Activated naive CD4-positive, alpha-beta T cell treated with anti-CD3 and anti-CD28 coated beads, Interleukin-2, amount 10 ng/mL, durations not matched to agents 7 days and 5 days (primary cell): ENCODE measurements at regions not wholly inside any gene's neighbourhood (a gene's known extent, or its start where the extent isn't known, plus 50 kb on each side); places are given as distances from the start of the nearest gene placed in this dataset.

Source experiments
- CTCF ChIA-PET: fragments of 350-600 bp; sonication (Branson Sonifier 250); formaldehyde crosslinking; loops from one replicate; lab custom pipeline; 2021; ENCODE audit warnings: antibody characterized with exemption; lab: Charles Lee
- DNase-seq: peaks from one replicate; pipeline ENCODE4 v3.0.0-alpha.2; 2020
- H3K27ac Mint-ChIP-seq: one replicate; pipeline ENCODE4 v1.8.0; 2021; ENCODE audit warnings: mild to moderate bottlenecking, moderate library complexity, mixed read lengths
- H3K27me3 Mint-ChIP-seq: one replicate; pipeline ENCODE4 v1.8.0; 2021; ENCODE audit warnings: mild to moderate bottlenecking, mixed read lengths
- H3K36me3 Mint-ChIP-seq: one replicate; pipeline ENCODE4 v1.8.0; 2021; ENCODE audit warnings: mixed read lengths
- H3K4me1 Mint-ChIP-seq: one replicate; pipeline ENCODE4 v1.8.0; 2021; ENCODE audit warnings: mixed read lengths
- H3K4me3 Mint-ChIP-seq: one replicate; pipeline ENCODE4 v1.8.0; 2021; ENCODE audit warnings: mild to moderate bottlenecking, moderate library complexity, mixed read lengths
- H3K9me3 Mint-ChIP-seq: one replicate; pipeline ENCODE4 v1.8.0; 2021; ENCODE audit warnings: mixed read lengths

DNA sequence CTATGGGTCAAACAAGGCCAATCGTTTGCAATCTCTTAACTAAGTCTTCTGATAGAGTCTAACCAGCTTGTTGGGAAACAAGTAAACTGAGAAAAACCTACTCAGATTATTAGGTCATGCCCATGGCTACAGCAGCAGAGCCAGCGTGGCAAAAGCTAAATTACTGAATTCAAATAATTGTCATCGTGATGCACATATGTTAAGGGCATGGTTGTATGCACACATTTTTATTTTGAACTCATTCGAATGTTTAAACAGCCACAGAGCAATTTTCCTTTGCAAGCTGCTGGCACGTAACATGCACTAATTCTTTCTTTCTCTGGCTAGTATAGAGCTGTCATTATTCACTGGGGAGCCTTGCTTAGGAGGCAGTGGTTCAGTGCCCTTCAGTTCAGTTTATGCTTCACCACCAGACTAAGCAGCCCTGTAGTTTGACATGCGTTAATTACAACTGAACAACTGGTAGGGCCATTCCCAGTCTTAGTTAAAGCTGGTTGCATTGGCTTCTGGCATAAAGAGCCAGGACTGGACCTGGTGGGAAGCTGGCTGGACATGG lies 396.4 kb downstream of the METTL15 start:
- H3K4me1 Mint-ChIP-seq = no peaks in the 10 kb centered on the region
- H3K4me3 Mint-ChIP-seq = no peak overlapping the region
- CTCF ChIA-PET = no interaction called here

DNA sequence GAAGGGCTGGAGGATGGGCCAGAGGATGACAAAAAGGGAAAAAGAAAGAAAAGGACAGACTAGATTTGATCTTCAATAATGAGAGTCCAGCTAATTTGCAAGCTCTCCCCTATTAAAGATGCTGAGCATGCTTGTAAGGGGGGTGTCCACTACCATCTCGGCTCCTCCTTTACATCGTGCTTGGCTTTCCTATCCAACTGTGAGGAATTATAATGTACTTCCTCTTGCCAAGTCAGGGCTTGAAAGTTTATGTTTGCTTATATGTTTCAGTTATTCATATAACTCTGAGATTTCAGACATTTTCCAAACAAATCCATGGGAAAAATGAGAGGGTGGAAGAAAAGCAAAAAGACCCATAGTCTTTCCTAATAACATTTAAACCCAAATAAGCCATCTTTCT lies 387.1 kb downstream of the METTL15 start:
- DNase-seq = no peak
- H3K36me3 Mint-ChIP-seq = no peaks in the 10 kb centered on the region
- peaks cover 7% of the 10 kb centered on the region for H3K9me3 Mint-ChIP-seq
- no peak overlapping the region for H3K4me3 Mint-ChIP-seq
- no peaks in the 10 kb centered on the region for H3K4me1 Mint-ChIP-seq
- CTCF ChIA-PET = no interaction called here
- no peaks in the 10 kb centered on the region for H3K27me3 Mint-ChIP-seq
- H3K27ac Mint-ChIP-seq = no peak overlapping the region

More for the DNA sequence above, 396.4 kb downstream of the METTL15 start:
- no peaks in the 10 kb centered on the region for H3K9me3 Mint-ChIP-seq
- no peak for DNase-seq
- no peaks in the 10 kb centered on the region for H3K27me3 Mint-ChIP-seq
- no peaks in the 10 kb centered on the region for H3K36me3 Mint-ChIP-seq
- no peak overlapping the region for H3K27ac Mint-ChIP-seq

DNA sequence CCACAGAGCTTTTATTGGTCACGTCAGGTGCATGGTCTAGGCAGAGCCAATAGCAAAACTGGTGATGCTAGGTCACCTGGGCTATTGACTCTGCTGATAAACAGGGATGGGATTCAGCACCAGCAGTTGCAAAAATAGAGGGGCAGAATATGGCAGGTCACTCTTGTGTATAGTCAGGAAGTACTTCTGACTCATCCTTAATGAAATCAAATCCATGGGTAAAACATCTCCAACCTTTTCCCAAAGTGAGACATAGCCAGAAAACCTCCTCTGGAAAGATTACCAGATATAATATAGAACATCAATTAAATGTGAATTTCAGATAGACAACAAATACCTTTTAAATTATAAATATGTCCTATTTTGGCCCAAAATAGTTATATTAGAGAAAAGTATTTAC lies 383.2 kb downstream of the METTL15 start:
- H3K36me3 Mint-ChIP-seq = no peaks in the 10 kb centered on the region
- no peaks in the 10 kb centered on the region for H3K4me1 Mint-ChIP-seq
- no peak overlapping the region for H3K4me3 Mint-ChIP-seq
- CTCF ChIA-PET = no interaction called here
- H3K27ac Mint-ChIP-seq = no peak overlapping the region
- H3K9me3 Mint-ChIP-seq = no peaks in the 10 kb centered on the region
- H3K27me3 Mint-ChIP-seq = no peaks in the 10 kb centered on the region
- no peak for DNase-seq

DNA sequence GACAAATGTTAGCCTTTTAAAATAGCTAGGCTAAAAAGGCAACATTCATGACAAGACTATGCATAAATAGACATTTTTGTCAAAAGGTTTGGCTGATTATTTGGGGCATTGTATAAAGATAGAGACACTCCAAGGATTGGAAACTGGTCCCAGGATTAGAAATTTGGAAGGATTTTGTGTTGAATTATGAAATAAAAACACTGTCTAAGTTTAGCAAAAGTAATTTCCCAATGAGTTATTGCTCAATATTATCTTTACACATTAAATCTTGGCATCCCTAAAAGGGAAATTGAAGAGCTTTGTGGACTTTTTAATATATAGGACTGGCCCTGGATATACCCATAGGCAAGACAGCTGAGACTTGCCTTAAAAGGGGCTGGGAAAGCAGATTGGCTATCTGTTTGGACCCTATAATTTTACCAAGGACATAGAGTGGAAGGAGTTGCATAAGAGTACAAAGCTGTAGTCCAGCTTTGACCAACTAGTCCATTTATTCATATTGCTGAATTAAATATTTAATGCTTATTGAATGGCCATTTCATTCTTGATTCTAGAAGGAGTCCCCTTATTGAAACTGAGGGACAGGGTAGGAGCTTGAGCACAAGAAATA lies 382.7 kb downstream of the METTL15 start:
- CTCF ChIA-PET = no interaction called here
- H3K4me3 Mint-ChIP-seq = no peak overlapping the region
- no peak overlapping the region for H3K27ac Mint-ChIP-seq

DNA sequence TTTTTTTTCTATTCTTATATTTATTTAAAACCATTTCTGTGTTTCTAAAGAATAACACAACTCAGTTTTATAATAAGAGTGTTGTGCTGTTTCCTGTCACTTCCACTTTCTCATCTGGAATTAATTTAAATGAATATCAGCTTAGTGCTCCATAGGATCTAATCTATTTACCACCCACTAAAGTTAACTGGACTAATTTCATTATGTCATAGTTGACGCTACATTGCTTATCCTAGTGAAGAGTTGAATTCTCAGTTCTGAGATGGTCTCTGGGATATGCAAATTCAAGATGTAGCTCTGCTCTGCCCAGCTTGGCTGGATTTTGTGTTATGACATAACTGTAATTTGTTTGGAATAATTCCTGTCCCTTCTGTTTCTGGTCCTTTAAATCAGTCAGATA lies 380.1 kb downstream of the METTL15 start:
- Mint-ChIP-seq H3K27ac (no peak overlapping the region), H3K9me3 (no peaks in the 10 kb centered on the region)

More for the DNA sequence above, 382.7 kb downstream of the METTL15 start:
- H3K9me3 Mint-ChIP-seq = no peaks in the 10 kb centered on the region
- DNase-seq = no peak
- no peaks in the 10 kb centered on the region for H3K4me1 Mint-ChIP-seq
- no peaks in the 10 kb centered on the region for H3K27me3 Mint-ChIP-seq
- no peaks in the 10 kb centered on the region for H3K36me3 Mint-ChIP-seq

DNA sequence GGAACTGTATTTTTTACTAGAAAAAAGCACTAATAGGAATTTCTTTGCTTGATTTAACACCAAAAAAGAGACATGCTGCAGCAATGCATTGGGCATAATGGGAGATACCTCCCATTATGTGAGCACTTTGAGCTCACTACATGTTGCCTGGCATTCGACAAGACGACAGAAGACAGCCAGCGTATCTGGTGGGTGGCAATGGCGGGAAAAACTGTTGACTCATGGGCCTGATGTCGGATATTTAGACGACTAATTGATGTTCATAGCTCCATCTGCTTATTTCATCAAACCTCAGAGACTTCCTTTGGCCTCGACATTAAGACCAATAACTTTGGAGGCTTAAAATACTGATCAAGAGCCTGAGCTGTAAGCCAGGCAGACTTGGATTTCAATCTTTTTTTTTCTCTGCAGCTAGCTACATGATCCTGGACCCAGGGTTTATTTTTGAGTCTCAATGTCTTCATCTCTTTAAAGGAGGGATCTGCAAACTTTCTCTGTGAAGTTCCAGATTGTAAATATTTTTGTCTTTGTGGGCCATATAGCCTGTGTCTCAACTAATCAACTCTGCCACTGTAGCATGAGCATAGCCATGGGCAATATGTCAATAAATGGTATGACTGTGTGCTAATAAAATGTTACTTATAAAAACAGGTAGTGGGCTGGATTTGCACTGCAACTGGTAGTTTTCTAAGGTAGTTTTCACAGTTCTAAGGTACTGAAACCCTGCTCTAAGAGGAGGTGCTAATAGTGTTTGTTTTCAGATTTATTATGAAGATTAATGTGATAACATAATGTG lies 375.1 kb downstream of the METTL15 start:
- H3K27me3 Mint-ChIP-seq = no peaks in the 10 kb centered on the region
- H3K9me3 Mint-ChIP-seq = no peaks in the 10 kb centered on the region
- H3K4me1 Mint-ChIP-seq = no peaks in the 10 kb centered on the region
- no peak overlapping the region for H3K27ac Mint-ChIP-seq
- H3K36me3 Mint-ChIP-seq = no peaks in the 10 kb centered on the region
- CTCF ChIA-PET = no interaction called here
- H3K4me3 Mint-ChIP-seq = no peak overlapping the region
- no peak for DNase-seq

More for the DNA sequence above, 380.1 kb downstream of the METTL15 start:
- H3K36me3 Mint-ChIP-seq = no peaks in the 10 kb centered on the region
- no peaks in the 10 kb centered on the region for H3K27me3 Mint-ChIP-seq
- H3K4me3 Mint-ChIP-seq = no peak overlapping the region
- DNase-seq = no peak
- no peaks in the 10 kb centered on the region for H3K4me1 Mint-ChIP-seq
- CTCF ChIA-PET = no interaction called here

DNA sequence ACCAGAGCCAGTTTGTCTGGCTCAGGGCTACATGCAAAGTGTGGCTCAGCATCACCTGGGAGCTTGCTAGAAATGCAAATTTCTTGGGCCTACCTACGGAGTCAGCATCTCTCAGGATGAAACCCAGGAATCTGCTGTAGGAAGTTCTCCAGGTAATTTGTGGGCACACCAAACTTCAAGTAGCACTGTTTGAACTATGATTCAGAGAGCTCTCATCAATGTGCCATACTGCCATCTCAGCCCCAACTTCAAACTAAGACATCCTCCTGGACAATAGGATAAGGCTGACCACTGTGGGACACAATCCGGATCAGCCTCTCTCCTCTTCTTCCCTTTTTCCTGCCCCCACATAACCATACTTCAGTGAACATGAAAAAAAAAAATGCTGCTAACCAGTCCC lies 374.5 kb downstream of the METTL15 start:
- Mint-ChIP-seq H3K4me1 (no peaks in the 10 kb centered on the region), H3K27me3 (no peaks in the 10 kb centered on the region), H3K27ac (no peak overlapping the region), H3K9me3 (no peaks in the 10 kb centered on the region), H3K36me3 (no peaks in the 10 kb centered on the region), H3K4me3 (no peak overlapping the region)
- CTCF ChIA-PET = no interaction called here
- DNase-seq = no peak

DNA sequence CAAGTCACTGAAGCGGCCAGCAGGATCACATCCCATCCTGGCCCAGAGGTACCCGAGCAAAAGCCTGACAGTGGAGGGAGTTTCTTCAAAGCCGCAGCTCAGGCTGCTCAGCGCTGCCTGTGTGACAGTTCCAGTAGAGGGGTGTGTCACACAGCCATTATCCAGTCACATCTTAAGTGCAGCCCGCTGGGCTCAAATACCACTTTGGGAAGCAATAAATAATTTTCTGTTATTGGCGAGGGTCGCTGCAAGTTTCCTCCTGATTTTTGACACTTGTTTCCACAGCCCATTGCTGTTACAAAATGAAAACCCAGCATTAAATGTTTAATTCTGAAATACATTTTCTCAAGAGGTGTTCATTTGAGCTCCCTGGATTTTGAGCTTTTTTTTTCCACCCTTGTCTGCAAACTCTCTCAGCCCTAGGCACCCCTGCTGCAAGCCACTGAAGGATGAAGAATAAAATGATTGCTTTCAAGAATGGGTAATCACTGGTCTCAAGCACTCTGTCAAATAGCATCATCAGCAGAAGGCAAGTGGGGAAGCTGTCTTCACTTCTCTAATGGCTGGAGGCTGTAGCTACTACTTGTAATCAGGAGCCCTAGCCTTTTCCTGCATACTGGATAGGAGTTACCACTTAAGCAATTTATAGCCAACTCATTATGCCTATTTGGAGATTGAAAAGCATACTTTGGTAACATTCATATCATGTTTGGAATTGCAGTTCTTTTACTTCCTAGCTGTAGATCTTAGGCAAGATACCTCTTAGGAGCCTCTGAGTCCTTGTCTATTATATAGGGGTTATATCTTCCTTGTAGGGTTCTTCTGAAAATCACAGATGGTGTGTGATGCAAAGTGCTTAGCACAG lies 373.7 kb downstream of the METTL15 start:
- no peak overlapping the region for H3K27ac Mint-ChIP-seq
- H3K36me3 Mint-ChIP-seq = no peaks in the 10 kb centered on the region
- DNase-seq = no peak
- no peaks in the 10 kb centered on the region for H3K4me1 Mint-ChIP-seq
- no peaks in the 10 kb centered on the region for H3K9me3 Mint-ChIP-seq
- no peaks in the 10 kb centered on the region for H3K27me3 Mint-ChIP-seq
- H3K4me3 Mint-ChIP-seq = no peak overlapping the region
- CTCF ChIA-PET = no interaction called here

DNA sequence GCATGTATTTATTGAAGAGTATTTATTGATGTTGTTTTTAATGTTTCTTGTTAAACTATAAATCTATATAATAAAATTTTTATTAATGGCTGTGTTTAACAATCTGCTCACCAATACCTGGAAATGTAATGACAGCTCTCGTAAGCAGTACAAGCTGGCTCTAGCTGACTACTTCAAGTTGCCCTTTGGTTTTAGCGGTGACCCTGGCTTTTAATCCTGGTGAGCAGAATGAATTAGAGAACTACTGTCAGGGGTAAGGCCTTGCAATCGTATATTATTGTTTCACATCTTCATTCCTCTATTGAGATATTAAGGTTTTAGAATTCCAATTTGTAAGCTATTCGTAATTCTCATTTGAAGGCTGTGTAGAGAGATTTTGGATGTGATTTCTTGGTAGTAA lies 372.2 kb downstream of the METTL15 start:
- H3K27ac Mint-ChIP-seq = no peak overlapping the region
- H3K9me3 Mint-ChIP-seq = no peaks in the 10 kb centered on the region
- no peaks in the 10 kb centered on the region for H3K4me1 Mint-ChIP-seq
- H3K4me3 Mint-ChIP-seq = no peak overlapping the region
- no peak for DNase-seq
- no peaks in the 10 kb centered on the region for H3K27me3 Mint-ChIP-seq
- no peaks in the 10 kb centered on the region for H3K36me3 Mint-ChIP-seq
- CTCF ChIA-PET = no interaction called here

DNA sequence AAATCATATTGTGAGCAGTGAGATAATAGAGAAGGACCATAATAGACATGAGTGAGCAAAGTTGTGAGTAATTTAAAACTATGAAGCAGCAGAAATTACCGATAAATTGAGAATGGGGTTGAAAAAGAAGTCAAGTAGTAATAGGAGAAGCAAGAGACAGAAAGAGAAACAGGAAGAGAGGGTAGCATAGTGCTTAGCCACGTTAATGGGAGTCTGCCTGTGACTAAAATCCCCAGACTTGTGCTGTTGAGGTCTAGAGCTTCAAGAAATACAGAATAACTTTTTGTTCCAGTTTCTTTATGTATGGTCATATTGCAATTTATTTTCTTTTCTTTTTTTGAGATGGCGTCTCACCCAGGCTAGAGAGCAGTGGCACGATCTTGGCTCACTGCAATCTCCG lies 368.7 kb downstream of the METTL15 start:
- Mint-ChIP-seq H3K27me3 (no peaks in the 10 kb centered on the region), H3K27ac (no peak overlapping the region), H3K4me1 (no peaks in the 10 kb centered on the region), H3K36me3 (no peaks in the 10 kb centered on the region), H3K4me3 (no peak overlapping the region), H3K9me3 (no peaks in the 10 kb centered on the region)
- DNase-seq = no peak
- CTCF ChIA-PET = no interaction called here

DNA sequence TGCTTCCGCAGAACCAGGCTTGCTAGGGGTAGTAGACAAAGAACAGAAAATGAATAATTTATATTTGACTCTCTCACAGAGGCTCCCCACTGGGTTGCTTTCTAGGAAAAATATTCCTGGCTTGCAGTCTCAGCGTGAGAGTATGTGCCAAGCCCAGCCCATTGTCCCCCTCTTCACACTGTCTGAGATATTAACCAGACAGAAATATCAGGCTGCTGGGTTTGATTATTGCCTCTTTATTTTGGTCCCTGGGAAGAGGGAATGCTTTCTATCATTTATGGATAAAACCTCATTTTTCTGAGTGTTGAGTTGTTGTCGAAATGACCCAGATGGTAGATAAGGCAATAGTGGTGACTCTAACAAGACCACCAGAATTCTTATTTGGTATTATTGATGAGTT lies 367.9 kb downstream of the METTL15 start:
- H3K27ac Mint-ChIP-seq = no peak overlapping the region
- H3K36me3 Mint-ChIP-seq = no peaks in the 10 kb centered on the region
- H3K9me3 Mint-ChIP-seq = no peaks in the 10 kb centered on the region
- DNase-seq = no peak
- CTCF ChIA-PET = no interaction called here
- H3K4me1 Mint-ChIP-seq = no peaks in the 10 kb centered on the region
- H3K27me3 Mint-ChIP-seq = no peaks in the 10 kb centered on the region
- H3K4me3 Mint-ChIP-seq = no peak overlapping the region

DNA sequence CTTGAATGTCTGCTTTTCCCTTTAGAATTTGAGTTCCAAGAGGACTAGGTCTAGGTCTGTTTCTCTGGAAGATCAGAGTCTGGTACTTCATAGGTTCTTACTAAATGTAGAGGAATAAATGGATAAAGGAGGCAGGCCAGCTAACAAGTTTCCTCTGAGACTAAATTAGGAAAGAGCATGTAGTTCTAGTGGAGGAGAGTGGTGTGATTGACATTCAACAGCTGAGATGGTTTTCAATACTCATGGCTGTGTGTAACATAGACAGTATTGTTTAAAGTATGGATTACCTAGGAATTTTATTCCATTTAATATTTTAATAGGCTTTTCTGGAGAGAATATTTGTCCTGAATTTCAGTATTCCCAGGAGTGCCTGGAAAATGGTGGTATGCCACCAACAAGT lies 364.7 kb downstream of the METTL15 start:
- Mint-ChIP-seq H3K27me3 (no peaks in the 10 kb centered on the region), H3K36me3 (no peaks in the 10 kb centered on the region), H3K27ac (no peak overlapping the region), H3K9me3 (no peaks in the 10 kb centered on the region), H3K4me3 (no peak overlapping the region), H3K4me1 (no peaks in the 10 kb centered on the region)
- DNase-seq = no peak
- CTCF ChIA-PET = no interaction called here

DNA sequence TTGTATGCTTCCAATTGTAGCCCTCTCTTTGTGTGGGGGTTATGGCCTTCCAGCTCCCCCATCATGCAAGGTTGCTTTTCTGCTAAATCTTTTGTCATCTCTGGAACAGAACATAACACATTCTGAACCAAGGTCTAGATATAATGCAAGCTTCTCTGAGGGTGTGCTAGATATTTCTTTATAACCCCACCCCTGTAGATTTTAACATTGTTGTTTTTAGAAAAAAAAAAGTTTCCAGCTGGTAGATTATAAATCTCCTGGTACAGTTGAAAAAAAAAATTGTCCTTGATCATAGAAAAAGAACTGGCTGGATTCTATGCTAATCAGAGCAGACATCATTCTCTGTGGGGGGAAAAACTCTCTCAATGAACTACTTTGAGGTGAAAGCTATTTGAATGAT lies 363.3 kb downstream of the METTL15 start:
- Mint-ChIP-seq H3K4me1 (no peaks in the 10 kb centered on the region), H3K27me3 (no peaks in the 10 kb centered on the region)

DNA sequence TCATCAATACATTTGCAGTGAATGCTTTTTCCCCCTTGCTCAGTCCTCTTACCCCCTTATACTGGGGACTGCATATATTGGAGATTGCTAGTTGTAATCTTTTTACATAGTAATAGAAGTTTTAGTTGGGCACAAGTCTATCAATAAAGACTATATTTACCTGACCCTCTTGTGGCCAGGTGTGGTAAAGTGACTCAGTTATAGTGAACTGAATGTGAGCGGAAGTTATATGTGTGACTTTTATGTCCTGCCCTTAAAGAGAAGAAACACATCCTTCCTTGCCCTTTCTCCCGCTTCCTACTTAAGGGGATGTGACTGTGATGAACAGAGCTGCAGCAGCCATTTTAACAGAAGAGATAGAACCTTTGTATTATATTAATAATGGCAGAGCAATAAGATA lies 362.0 kb downstream of the METTL15 start:
- Mint-ChIP-seq H3K9me3 (no peaks in the 10 kb centered on the region), H3K36me3 (no peaks in the 10 kb centered on the region), H3K4me3 (no peak overlapping the region)

More for the DNA sequence above, 363.3 kb downstream of the METTL15 start:
- Mint-ChIP-seq H3K4me3 (no peak overlapping the region), H3K36me3 (no peaks in the 10 kb centered on the region), H3K9me3 (no peaks in the 10 kb centered on the region), H3K27ac (no peak overlapping the region)
- DNase-seq = no peak
- CTCF ChIA-PET = no interaction called here

More for the DNA sequence above, 362.0 kb downstream of the METTL15 start:
- no peaks in the 10 kb centered on the region for H3K27me3 Mint-ChIP-seq
- DNase-seq = no peak
- H3K4me1 Mint-ChIP-seq = no peaks in the 10 kb centered on the region
- H3K27ac Mint-ChIP-seq = no peak overlapping the region
- CTCF ChIA-PET = no interaction called here
